NCI-H226 (cell line): ENCODE measurements at regions not wholly inside any gene's neighbourhood (a gene's known extent, or its start where the extent isn't known, plus 50 kb on each side); places are given as distances from the start of the nearest gene placed in this dataset.

Experiments
- DNase-seq: peaks from one replicate; pipeline ENCODE4 v3.0.0-alpha.2; 2015

- DNase-seq = no peak
These were observed 947.0 kb upstream of the CDH2 start for GRCh38 chr18:29123706-29124530.

- no peak for DNase-seq
These were observed 927.7 kb upstream of the CDH2 start for GRCh38 chr18:29104671-29105070.

- no peak for DNase-seq
These were observed 927.3 kb upstream of the CDH2 start for GRCh38 chr18:29104227-29104626.

GRCh38 chr18:29096079-29096770 is 919.3 kb upstream of the CDH2 start:
- no peak for DNase-seq

- DNase-seq = no peak
These were observed 910.8 kb upstream of the CDH2 start for GRCh38 chr18:29087616-29088246.

GRCh38 chr18:29084120-29084519 is 907.2 kb upstream of the CDH2 start:
- no peak for DNase-seq

- DNase-seq = no peak
These were observed 906.6 kb upstream of the CDH2 start for GRCh38 chr18:29083545-29083944.

GRCh38 chr18:29080946-29081345 is 904.0 kb upstream of the CDH2 start:
- DNase-seq = no peak

- DNase-seq = no peak
These were observed 901.3 kb upstream of the CDH2 start for GRCh38 chr18:29078273-29078672.

GRCh38 chr18:29077344-29077743 is 900.4 kb upstream of the CDH2 start:
- no peak for DNase-seq

GRCh38 chr18:29076645-29077044 is 899.7 kb upstream of the CDH2 start:
- DNase-seq = no peak

GRCh38 chr18:29074147-29074546 is 897.2 kb upstream of the CDH2 start:
- no peak for DNase-seq

GRCh38 chr18:29071869-29072268 is 894.9 kb upstream of the CDH2 start:
- no peak for DNase-seq

- DNase-seq = no peak
These were observed 886.4 kb upstream of the CDH2 start for GRCh38 chr18:29063346-29063745.

GRCh38 chr18:29062921-29063320 is 886.0 kb upstream of the CDH2 start:
- no peak for DNase-seq

- DNase-seq = no peak
These were observed 883.4 kb upstream of the CDH2 start for GRCh38 chr18:29060349-29060748.

- no peak for DNase-seq
These were observed 880.8 kb upstream of the CDH2 start for GRCh38 chr18:29057703-29058102.

- DNase-seq = no peak
These were observed 879.9 kb upstream of the CDH2 start for GRCh38 chr18:29056800-29057199.

- DNase-seq = no peak
These were observed 865.0 kb upstream of the CDH2 start for GRCh38 chr18:29041976-29042375.

- peak; percentile 44 for DNase-seq
These were observed 857.4 kb upstream of the CDH2 start for GRCh38 chr18:29034113-29034856.

GRCh38 chr18:29028560-29028959 is 851.6 kb upstream of the CDH2 start:
- peak; percentile 68 for DNase-seq

- no peak for DNase-seq
These were observed 842.0 kb upstream of the CDH2 start for GRCh38 chr18:29018976-29019375.

GRCh38 chr18:29012883-29013465 is 836.0 kb upstream of the CDH2 start:
- DNase-seq = no peak
